H1 (cell line): ENCODE measurements at regions not wholly inside any gene's neighbourhood (a gene's known extent, or its start where the extent isn't known, plus 50 kb on each side); places are given as distances from the start of the nearest gene placed in this dataset.

Experiments
- CTCF ChIA-PET: fragments of 300-600 bp; sonication (Branson Sonifier 250); formaldehyde crosslinking; loops from one replicate; lab custom pipeline; 2021; ENCODE audit not compliant: partially characterized antibody; lab: Charles Lee
- POLR2A ChIA-PET: fragments of 300-600 bp; sonication (Branson Sonifier 250); formaldehyde crosslinking; loops from one replicate; lab custom pipeline; 2021; ENCODE audit warnings: inconsistent platforms; ENCODE audit not compliant: partially characterized antibody; lab: Charles Lee
- DNase-seq, 2 experiments: peaks; one replicate each; pipeline versions ENCODE4 v3.0.0 to v3.0.0-alpha.2; 2010 to 2022; ENCODE audit warnings: low spot score in 2 of 2, low read depth in 1 of 2, mixed read lengths in 1 of 2
- FAIRE-seq: peaks from 2 replicates; lab custom pipeline; 2011; peaks lifted over from hg19 to GRCh38; lab: Jason Lieb, UNC
- H2AFZ ChIP-seq: 2 replicates; pipeline ENCODE4 v1.8.1; 2012; ENCODE audit warnings: low read length, inconsistent platforms
- H2AK5ac ChIP-seq: 2 replicates; pipeline ENCODE4 v1.6.1; 2013; ENCODE audit warnings: low read depth, low read length
- H2BK120ac ChIP-seq: replicated peaks from 2 replicates; pipeline ENCODE3; 2013; ENCODE audit warnings: low read depth, low read length, inconsistent platforms
- H2BK12ac ChIP-seq: 2 replicates; pipeline ENCODE4 v1.6.1; 2013; ENCODE audit warnings: low read depth, low read length
- H2BK15ac ChIP-seq: 2 replicates; pipeline ENCODE4 v1.6.1; 2013; ENCODE audit warnings: low read length
- H2BK20ac ChIP-seq: 2 replicates; pipeline ENCODE4 v1.6.1; 2013; ENCODE audit warnings: low read length
- H2BK5ac ChIP-seq: 2 replicates; pipeline ENCODE4 v1.6.1; 2013; ENCODE audit warnings: low read depth, low read length
- H3K14ac ChIP-seq: 2 replicates; pipeline ENCODE4 v1.6.1; 2013; ENCODE audit warnings: inconsistent platforms; ENCODE audit not compliant: insufficient read length
- H3K18ac ChIP-seq: 2 replicates; pipeline ENCODE4 v1.6.1; 2013; ENCODE audit warnings: low read length; ENCODE audit errors: extremely low read depth
- H3K23ac ChIP-seq: 2 replicates; pipeline ENCODE4 v1.6.1; 2013; ENCODE audit warnings: inconsistent platforms; ENCODE audit not compliant: insufficient read length
- H3K23me2 ChIP-seq: 2 replicates; pipeline ENCODE4 v1.6.1; 2013; ENCODE audit warnings: low read depth, low read length
- H3K27ac ChIP-seq: 2 replicates; pipeline ENCODE4 v1.6.1; 2011; ENCODE audit warnings: low read depth, low read length, inconsistent platforms
- H3K27me3 ChIP-seq, 4 experiments: replicated peaks in 1 of 4; 1 replicate in 1 of 4; 2 replicates in 3 of 4; pipeline versions ENCODE4 v1.6.1 to v1.8.1; 2011 to 2013; ENCODE audit warnings: low read length in 3 of 4, mild to moderate bottlenecking in 3 of 4, inconsistent platforms in 2 of 4, mixed read lengths in 2 of 4, moderate library complexity in 1 of 4; ENCODE audit not compliant: control insufficient read depth in 3 of 4, insufficient read depth in 3 of 4; ENCODE audit errors: extremely low read depth in 1 of 4
- H3K36me3 ChIP-seq, 4 experiments: 2 replicates each; pipeline versions ENCODE4 v1.6.1 to v1.8.1; 2011 to 2013; ENCODE audit warnings: mild to moderate bottlenecking in 4 of 4, low read length in 3 of 4, moderate library complexity in 2 of 4, control low read depth in 1 of 4, inconsistent platforms in 1 of 4; ENCODE audit not compliant: insufficient read depth in 4 of 4, control insufficient read depth in 2 of 4
- H3K4ac ChIP-seq: replicated peaks from 2 replicates; pipeline ENCODE3; 2013; ENCODE audit warnings: low read length, low read depth, mixed read lengths, inconsistent platforms; ENCODE audit not compliant: insufficient read length
- H3K4me1 ChIP-seq, 4 experiments: replicated peaks in 1 of 4; 1 replicate in 1 of 4; 2 replicates in 3 of 4; pipeline versions ENCODE4 v1.6.1 to v1.8.1; 2011 to 2013; ENCODE audit warnings: low read length in 3 of 4, inconsistent platforms in 2 of 4, mixed read lengths in 1 of 4; ENCODE audit not compliant: insufficient read depth in 4 of 4, control insufficient read depth in 3 of 4
- H3K4me2 ChIP-seq, 2 experiments: 2 replicates each; pipeline versions ENCODE4 v1.6.1 to v1.8.1; 2011 to 2013; ENCODE audit warnings: low read depth in 2 of 2, low read length in 2 of 2, control low read depth in 1 of 2, inconsistent platforms in 1 of 2, mild to moderate bottlenecking in 1 of 2; ENCODE audit not compliant: insufficient read depth in 1 of 2
- H3K4me3 ChIP-seq, 4 experiments: fragments of 200-600, 300-600 bp in 1 of 4; sonication (generic), shearing (Covaris generic), sonication (Bioruptor Twin) in 1 of 4; 2 replicates each; pipeline versions ENCODE4 v1.5.1 to v1.8.1; 2011 to 2016; ENCODE audit warnings: low read length in 4 of 4, low read depth in 3 of 4, control low read depth in 2 of 4, inconsistent platforms in 2 of 4, mild to moderate bottlenecking in 2 of 4, mixed read lengths in 1 of 4, moderate library complexity in 1 of 4; ENCODE audit not compliant: insufficient read depth in 2 of 4; ENCODE audit errors: extremely low read depth in 1 of 4
- H3K56ac ChIP-seq: replicated peaks from 2 replicates; pipeline ENCODE3; 2013; ENCODE audit warnings: low read depth, mild to moderate bottlenecking, mixed read lengths, low read length, inconsistent platforms; ENCODE audit not compliant: insufficient read length
- H3K79me1 ChIP-seq: 2 replicates; pipeline ENCODE4 v1.6.1; 2013; ENCODE audit warnings: low read depth, low read length, control low read depth
- H3K79me2 ChIP-seq, 2 experiments: 2 replicates each; pipeline versions ENCODE4 v1.6.1 to v1.8.1; 2012 to 2013; ENCODE audit warnings: low read length in 2 of 2, mild to moderate bottlenecking in 2 of 2, inconsistent platforms in 1 of 2; ENCODE audit not compliant: insufficient read depth in 2 of 2, control insufficient read depth in 1 of 2
- H3K9ac ChIP-seq, 4 experiments: replicated peaks in 1 of 4; 1 replicate in 1 of 4; 2 replicates in 3 of 4; pipeline versions ENCODE4 v1.6.1 to v1.8.1; 2011 to 2013; ENCODE audit warnings: low read depth in 3 of 4, low read length in 3 of 4, control low read depth in 2 of 4, mild to moderate bottlenecking in 2 of 4, moderate library complexity in 2 of 4, inconsistent platforms in 1 of 4; ENCODE audit errors: extremely low read depth in 1 of 4
- H3K9me3 ChIP-seq, 2 experiments: 2 replicates each; pipeline versions ENCODE4 v1.6.1 to v1.8.1; 2012 to 2013; ENCODE audit warnings: mild to moderate bottlenecking in 2 of 2, moderate library complexity in 2 of 2, control low read depth in 1 of 2, inconsistent platforms in 1 of 2, low read depth in 1 of 2, low read length in 1 of 2, mixed read lengths in 1 of 2; ENCODE audit not compliant: insufficient read depth in 2 of 2
- H4K20me1 ChIP-seq, 2 experiments: replicated peaks in 1 of 2; 2 replicates each; pipeline versions ENCODE3 to v1.8.1; 2011 to 2013; ENCODE audit warnings: inconsistent platforms in 2 of 2, low read length in 2 of 2, mild to moderate bottlenecking in 1 of 2; ENCODE audit not compliant: insufficient read depth in 2 of 2, control insufficient read depth in 1 of 2
- H4K5ac ChIP-seq: 2 replicates; pipeline ENCODE4 v1.6.1; 2013; ENCODE audit warnings: low read length, low read depth, mixed read lengths, inconsistent platforms; ENCODE audit not compliant: insufficient read length
- H4K8ac ChIP-seq: 2 replicates; pipeline ENCODE4 v1.8.0; 2013; ENCODE audit warnings: mild to moderate bottlenecking, moderate library complexity, low read length, inconsistent platforms; ENCODE audit not compliant: insufficient read depth; ENCODE audit errors: extremely low read depth
- H4K91ac ChIP-seq: replicated peaks from 2 replicates; pipeline ENCODE3; 2013; ENCODE audit warnings: low read length, mixed read lengths, inconsistent platforms; ENCODE audit not compliant: insufficient read length
- BCL11A ChIP-seq, 2 experiments: IDR thresholded peaks; one replicate each; pipeline ENCODE4 v1.6.1; 2011; ENCODE audit warnings: low read depth in 2 of 2, low read length in 2 of 2, mild to moderate bottlenecking in 2 of 2
- BRCA1 ChIP-seq: IDR thresholded peaks from 2 replicates; pipeline ENCODE4 v1.6.1; 2012; ENCODE audit warnings: low read depth, low read length, improper control_type of control experiment
- CEBPB ChIP-seq: IDR thresholded peaks from 2 replicates; pipeline ENCODE4 v1.6.1; 2012; ENCODE audit warnings: low read depth, low read length
- CHD1 ChIP-seq: IDR thresholded peaks from 2 replicates; pipeline ENCODE4 v1.6.1; 2012; ENCODE audit warnings: low read depth, low read length, improper control_type of control experiment
- CREB1 ChIP-seq: IDR thresholded peaks from 2 replicates; pipeline ENCODE4 v1.6.1; 2012; ENCODE audit warnings: inconsistent platforms
- EGR1 ChIP-seq: IDR thresholded peaks from 2 replicates; pipeline ENCODE4 v1.6.1; 2011; ENCODE audit warnings: low read depth, low read length, borderline replicate concordance
- FOSL1 ChIP-seq: IDR thresholded peaks from 2 replicates; pipeline ENCODE4 v1.6.1; 2011; ENCODE audit warnings: mild to moderate bottlenecking, low read depth, low read length, moderate library complexity; ENCODE audit not compliant: insufficient read depth
- HDAC2 ChIP-seq, 2 experiments: fragments of 300-600 bp in 1 of 2; sonication (generic) in 1 of 2; IDR thresholded peaks; 2 replicates each; pipeline ENCODE4 v1.6.1; 2011 to 2012; ENCODE audit warnings: low read depth in 2 of 2, low read length in 2 of 2, mild to moderate bottlenecking in 2 of 2, moderate library complexity in 2 of 2, borderline replicate concordance in 1 of 2, inconsistent platforms in 1 of 2
- KDM4A ChIP-seq: IDR thresholded peaks from one replicate; pipeline ENCODE4 v1.7.1; 2012; ENCODE audit warnings: low read depth, mild to moderate bottlenecking, moderate library complexity, low read length, inconsistent platforms; ENCODE audit not compliant: severe bottlenecking
- KDM5A ChIP-seq: fragments of 200-600 bp; IDR thresholded peaks from 2 replicates; pipeline ENCODE4 v1.7.1; 2012; ENCODE audit warnings: mild to moderate bottlenecking, low read length, inconsistent platforms, mixed read lengths
- RBBP5 ChIP-seq: IDR thresholded peaks from 2 replicates; pipeline ENCODE4 v1.7.1; 2012; ENCODE audit warnings: low read depth, mild to moderate bottlenecking, inconsistent platforms, low read length, moderate library complexity, borderline replicate concordance
- SIX5 ChIP-seq: IDR thresholded peaks from 2 replicates; pipeline ENCODE4 v1.6.1; 2011; ENCODE audit warnings: mild to moderate bottlenecking, low read depth, low read length
- SP2 ChIP-seq: IDR thresholded peaks from 2 replicates; pipeline ENCODE4 v1.6.1; 2012; ENCODE audit warnings: mild to moderate bottlenecking, low read length, inconsistent platforms
- SUZ12 ChIP-seq: fragments of 200-600 bp; sonication (generic); IDR thresholded peaks from 2 replicates; pipeline ENCODE4 v1.6.1; 2012; ENCODE audit warnings: mild to moderate bottlenecking, inconsistent platforms, low read length, moderate library complexity, mixed read lengths
- TAF1 ChIP-seq: IDR thresholded peaks from 2 replicates; pipeline ENCODE4 v1.6.1; 2011; ENCODE audit warnings: mild to moderate bottlenecking, low read depth, low read length
- WGBS, 2 experiments: shearing (Covaris generic) in 1 of 2; methylation state at CpG; one replicate each; pipeline versions ENCODE4 v1.1.6 to v1.1.7; 2013 to 2015; ENCODE audit warnings: low lambda C conversion rate in 2 of 2, mixed read lengths in 2 of 2, inconsistent platforms in 1 of 2, low coverage in 1 of 2, missing lambda C conversion rate in 1 of 2; ENCODE audit not compliant: insufficient replicate concordance in 2 of 2, insufficient coverage in 1 of 2, insufficient read length in 1 of 2; ENCODE audit errors: extremely low coverage in 1 of 2, missing lambda C conversion rate in 1 of 2; 5-methylcytosine and 5-hydroxymethylcytosine counted together

DNA sequence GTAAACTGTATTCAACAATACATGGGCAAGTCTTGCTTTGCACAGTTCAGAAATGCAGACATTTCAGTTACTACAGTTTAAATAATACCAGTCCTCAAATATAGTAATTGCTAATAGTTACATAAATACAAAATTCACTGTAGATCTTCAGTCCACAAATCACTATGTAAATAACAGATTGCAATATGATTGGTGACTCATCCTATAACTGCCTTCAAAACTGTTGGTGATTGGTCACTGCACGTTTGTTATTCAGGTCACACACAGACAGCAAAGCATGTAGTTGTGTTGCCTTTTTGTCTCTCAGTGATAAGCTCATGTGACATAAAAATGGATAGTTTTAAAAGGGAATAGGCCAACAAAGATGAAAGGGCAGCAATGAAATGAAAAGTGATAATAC lies 186.5 kb upstream of the CTTNBP2NL start:
- H3K4me2 ChIP-seq, result no peak overlapping the region
- no peak overlapping the region for H3K18ac ChIP-seq
- H3K9ac ChIP-seq, result no peak overlapping the region
- H3K27ac ChIP-seq, result no peak overlapping the region
- TF ChIP-seq TAF1, result no peak
- TF ChIP-seq KDM4A, result no peak
- no peak for TF ChIP-seq CHD1
- no peak for TF ChIP-seq BCL11A (IDR thresholded peaks at IDR 0.05; ENCODE audit: low read depth in 2 of 2, low read length in 2 of 2)
- no peak for TF ChIP-seq SUZ12
- no peak for TF ChIP-seq CEBPB
- TF ChIP-seq SIX5, result no peak
- TF ChIP-seq HDAC2 (IDR thresholded peaks at IDR 0.05; ENCODE audit: borderline replicate concordance in 1 of 2, low read depth in 2 of 2, low read length in 2 of 2), result no peak
- no peak for TF ChIP-seq EGR1
- TF ChIP-seq FOSL1, result no peak
- TF ChIP-seq BRCA1, result no peak
- no peak for TF ChIP-seq RBBP5
- no peak for TF ChIP-seq CREB1
- no peak for TF ChIP-seq SP2
- no peak for TF ChIP-seq KDM5A
- H3K56ac ChIP-seq, result no peak overlapping the region
- no peaks in the 10 kb centered on the region for H4K20me1 ChIP-seq
- WGBS, 2 experiments, result 81% methylated on average over 1 of the region's 1 CpG; no CpG with 5 or more reads in 1 of the 2 experiments
- no peak overlapping the region for H4K5ac ChIP-seq
- H2BK15ac ChIP-seq, result no peak overlapping the region
- peaks cover 6 to 14% of the 10 kb centered on the region in 2 experiments for H3K9me3 ChIP-seq
- no peak overlapping the region for H3K4me3 ChIP-seq
- no peak overlapping the region for H2BK20ac ChIP-seq
- ChIA-PET CTCF (interaction anchor here (1.1 kb wide), 1 partner anchor 35 kb away, joined by 3 read pairs; no protein-coding TSS in a partner anchor), POLR2A (no interaction called here)
- no peaks in the 10 kb centered on the region for H3K27me3 ChIP-seq
- no peak overlapping the region for H2BK12ac ChIP-seq
- H3K23me2 ChIP-seq, result no peaks in the 10 kb centered on the region
- no peak overlapping the region for H2AK5ac ChIP-seq
- no peaks in the 10 kb centered on the region for H3K79me2 ChIP-seq
- H2BK5ac ChIP-seq, result no peak overlapping the region
- no peak overlapping the region for H4K91ac ChIP-seq
- H3K36me3 ChIP-seq, result no peaks in the 10 kb centered on the region
- H3K23ac ChIP-seq, result no peak overlapping the region
- H2BK120ac ChIP-seq, result no peak overlapping the region
- FAIRE-seq, result peak; percentile 24
- H3K4ac ChIP-seq, result no peak overlapping the region
- no peak for DNase-seq
- H4K8ac ChIP-seq, result no peak overlapping the region
- no peak overlapping the region for H2AFZ ChIP-seq
- no peaks in the 10 kb centered on the region for H3K79me1 ChIP-seq
- no peaks in the 10 kb centered on the region for H3K4me1 ChIP-seq
- H3K14ac ChIP-seq, result no peak overlapping the region
